K562 (cell line): ENCODE measurements at regions not wholly inside any gene's neighbourhood (a gene's known extent, or its start where the extent isn't known, plus 50 kb on each side); places are given as distances from the start of the nearest gene placed in this dataset.

ENCODE experiments used
- ATAC-seq: fragments of 200-7000 bp; cut with Tn5 transposase; 3 replicates; pipeline ENCODE4 v1.9.1; 2020; ENCODE audit warnings: moderate library complexity
- BruUV-seq: library from RNA; stranded (reverse); fragments of 400-500 nt; replicated peaks from 2 replicates; lab custom pipeline; 2021; lab: Mats Ljungman, UMichigan
- CTCF ChIA-PET: fragments of 300-600 bp; formaldehyde crosslinking; extraction: SDS; loops from one replicate; lab custom pipeline; 2021; ENCODE audit warnings: low intra/inter-chr PET ratio; lab: Yijun Ruan, JAX
- POLR2A ChIA-PET: fragments of 300-600, 350-650 bp; sonication (Branson Sonifier 250); formaldehyde crosslinking; extraction: SDS; loops from one replicate; lab custom pipeline; 2021; ENCODE audit warnings: antibody characterized with exemption, inconsistent platforms; lab: Yijun Ruan, JAX
- DNase-seq, 4 experiments: peaks; one replicate each; pipeline versions ENCODE4 v3.0.0 to v3.0.0-alpha.2; 2011 to 2018; ENCODE audit warnings: low spot score in 3 of 4, mixed read lengths in 3 of 4; ENCODE audit errors: extremely low read depth in 1 of 4
- FAIRE-seq: peaks from 2 replicates; lab custom pipeline; 2011; peaks lifted over from hg19 to GRCh38; lab: Jason Lieb, UNC
- H2AFZ ChIP-seq: 2 replicates; pipeline ENCODE4 v1.6.0; 2011; ENCODE audit warnings: low read depth, low read length, control low read depth, inconsistent platforms
- H3K27ac ChIP-seq: fragments of 200-600 bp; 3 replicates; pipeline ENCODE4 v1.8.0; 2011; ENCODE audit warnings: low read depth, mild to moderate bottlenecking, control low read depth, inconsistent platforms, low read length, moderate library complexity, mixed read lengths; ENCODE audit errors: extremely low read depth
- H3K27me3 ChIP-seq, 2 experiments: fragments of 300-600 bp in 1 of 2; 2 replicates in 1 of 2; 3 replicates in 1 of 2; pipeline versions ENCODE4 v1.6.0 to v1.8.0; 2011; ENCODE audit warnings: inconsistent platforms in 2 of 2, low read length in 2 of 2, mild to moderate bottlenecking in 1 of 2, mixed read lengths in 1 of 2, moderate library complexity in 1 of 2; ENCODE audit not compliant: control insufficient read depth in 2 of 2, insufficient read depth in 2 of 2
- H3K36me3 ChIP-seq: fragments of 300-600 bp; 3 replicates; pipeline ENCODE4 v1.8.0; 2011; ENCODE audit warnings: mild to moderate bottlenecking, low read length, inconsistent platforms; ENCODE audit not compliant: control insufficient read depth, insufficient read depth
- H3K4me1 ChIP-seq, 2 experiments: fragments of 200-600 bp in 1 of 2; replicated peaks in 1 of 2; 2 replicates in 1 of 2; 3 replicates in 1 of 2; pipeline versions ENCODE4 v1.5.1 to v1.8.0; 2011; ENCODE audit warnings: inconsistent platforms in 2 of 2, low read length in 2 of 2, mild to moderate bottlenecking in 1 of 2, mixed read lengths in 1 of 2, moderate library complexity in 1 of 2; ENCODE audit not compliant: control insufficient read depth in 2 of 2, insufficient read depth in 2 of 2
- H3K4me2 ChIP-seq: 2 replicates; pipeline ENCODE4 v1.6.1; 2011; ENCODE audit warnings: low read length, control low read depth, inconsistent platforms, mixed read lengths; ENCODE audit not compliant: insufficient read depth
- H3K4me3 ChIP-seq: fragments of 200-600 bp; sonication (generic), shearing (Covaris generic); 2 replicates; pipeline ENCODE4 v1.5.1; 2016; ENCODE audit warnings: control low read depth, inconsistent platforms
- H3K79me2 ChIP-seq: fragments of 200-600 bp; 3 replicates; pipeline ENCODE4 v1.8.0; 2011; ENCODE audit warnings: low read length, inconsistent platforms; ENCODE audit not compliant: control insufficient read depth, insufficient read depth
- H3K9ac ChIP-seq, 2 experiments: 2 replicates each; pipeline versions ENCODE4 v1.6.0 to v1.6.1; 2011; ENCODE audit warnings: low read depth in 2 of 2, low read length in 2 of 2, control low read depth in 1 of 2, inconsistent platforms in 1 of 2, mild to moderate bottlenecking in 1 of 2, mixed read lengths in 1 of 2; ENCODE audit not compliant: insufficient read depth in 1 of 2
- H3K9me1 ChIP-seq: one replicate; pipeline ENCODE4 v1.6.0; 2011; ENCODE audit warnings: inconsistent platforms, mild to moderate bottlenecking, low read length, moderate library complexity; ENCODE audit not compliant: control insufficient read depth, insufficient read depth
- H3K9me3 ChIP-seq: replicated peaks from 2 replicates; pipeline ENCODE4 v1.5.1; 2011; ENCODE audit warnings: low read depth, low read length, inconsistent platforms; ENCODE audit not compliant: control insufficient read depth, insufficient read depth
- H4K20me1 ChIP-seq: replicated peaks from 2 replicates; pipeline ENCODE4 v1.6.1; 2011; ENCODE audit warnings: low read length, inconsistent platforms, mixed read lengths; ENCODE audit not compliant: control insufficient read depth, insufficient read depth
- COPS2 ChIP-seq: fragments of 450-650 bp; conservative IDR thresholded peaks from 2 replicates; pipeline ENCODE4 v1.6.1; 2016; ENCODE audit warnings: mild to moderate bottlenecking, moderate library complexity
- E2F3 ChIP-seq: fragments of 250-450 bp; sonication (Bioruptor Pico); IDR thresholded peaks from 2 replicates; pipeline ENCODE4 v1.4.0; 2020; ENCODE audit warnings: mild to moderate bottlenecking
- EP400 ChIP-seq: fragments of 450-650 bp; IDR thresholded peaks from 2 replicates; pipeline ENCODE4 v1.6.1; 2017; ENCODE audit warnings: antibody characterized with exemption, mild to moderate bottlenecking, moderate library complexity
- GATAD2B ChIP-seq: fragments of 450-650 bp; IDR thresholded peaks from 2 replicates; pipeline ENCODE4 v1.6.1; 2017; ENCODE audit warnings: mild to moderate bottlenecking, borderline replicate concordance
- GTF2A2 ChIP-seq: IDR thresholded peaks from 2 replicates; pipeline ENCODE4 v1.6.1; 2016; ENCODE audit warnings: mild to moderate bottlenecking, missing genetic modification characterization, missing compliant biosample characterization
- NFYB ChIP-seq: IDR thresholded peaks from 2 replicates; pipeline ENCODE4 v1.6.1; 2011; ENCODE audit warnings: mild to moderate bottlenecking, moderate library complexity; ENCODE audit not compliant: insufficient read length; ENCODE audit errors: extremely low read depth
- NR4A1 ChIP-seq, 2 experiments: fragments of 250-450 bp in 1 of 2; fragments of 450-650 bp in 1 of 2; sonication (Bioruptor Pico) in 1 of 2; IDR thresholded peaks; 2 replicates each; pipeline versions ENCODE4 v1.4.0 to v1.6.1; 2016 to 2020; ENCODE audit warnings: mild to moderate bottlenecking in 2 of 2, missing compliant biosample characterization in 1 of 2, missing genetic modification characterization in 1 of 2, moderate library complexity in 1 of 2
- RBM22 ChIP-seq: fragments of 200-400 bp; formaldehyde crosslinking; IDR thresholded peaks from 2 replicates; pipeline ENCODE4 v1.6.1; 2018; ENCODE audit warnings: low read length, low read depth; ENCODE audit not compliant: poor library complexity, severe bottlenecking
- SMARCA4 ChIP-seq: fragments of 450-650 bp; IDR thresholded peaks from 2 replicates; pipeline ENCODE4 v1.6.1; 2016
- TAL1 ChIP-seq: fragments of 450-650 bp; IDR thresholded peaks from 2 replicates; pipeline ENCODE4 v1.6.1; 2016; ENCODE audit warnings: mild to moderate bottlenecking
- TFAM ChIP-seq: fragments of 250-450 bp; sonication (Bioruptor Pico); conservative IDR thresholded peaks from 2 replicates; pipeline ENCODE4 v1.5.0; 2021; ENCODE audit warnings: mild to moderate bottlenecking, moderate library complexity
- TOE1 ChIP-seq, 2 experiments: fragments of 450-650 bp in 1 of 2; sonication (generic) in 1 of 2; formaldehyde crosslinking in 1 of 2; IDR thresholded peaks; 2 replicates each; pipeline versions ENCODE4 v1.7.1 to v1.8.0; 2016 to 2022; ENCODE audit warnings: borderline replicate concordance in 2 of 2, mild to moderate bottlenecking in 2 of 2, antibody characterized with exemption in 1 of 2, inconsistent platforms in 1 of 2, low read depth in 1 of 2, missing genetic modification reagents in 1 of 2, moderate library complexity in 1 of 2
- USF2 ChIP-seq: sonication (generic); formaldehyde crosslinking; IDR thresholded peaks from 2 replicates; pipeline ENCODE4 v1.5.0; 2020; ENCODE audit warnings: missing genetic modification reagents
- ZNF184 ChIP-seq: sonication (generic); formaldehyde crosslinking; IDR thresholded peaks from 2 replicates; pipeline ENCODE4 v1.5.0; 2020; ENCODE audit warnings: missing genetic modification reagents
- ZNF347 ChIP-seq: fragments of 450-650 bp; formaldehyde crosslinking; IDR thresholded peaks from 2 replicates; pipeline ENCODE4 v1.4.0; 2020; ENCODE audit warnings: low read depth, mild to moderate bottlenecking, moderate library complexity
- WGBS: fragments of 100-300 bp; shearing (Covaris generic); methylation state at CpG from one replicate; pipeline ENCODE4 v1.1.6; 2016; ENCODE audit warnings: low coverage, mixed read lengths; ENCODE audit not compliant: insufficient coverage; ENCODE audit errors: missing lambda C conversion rate; 5-methylcytosine and 5-hydroxymethylcytosine counted together
- in situ Hi-C: fragments of 300-500 bp; cut with MboI; formaldehyde crosslinking; loops from 4 replicates; pipeline ENCODE4 v1.15.0; 2018; ENCODE audit warnings: inconsistent platforms, mixed read lengths
- intact Hi-C: fragments of 100-400 bp; cut with micrococcal nuclease; formaldehyde crosslinking; loops from 2 replicates; pipeline ENCODE4 v1.14.2; 2022

DNA sequence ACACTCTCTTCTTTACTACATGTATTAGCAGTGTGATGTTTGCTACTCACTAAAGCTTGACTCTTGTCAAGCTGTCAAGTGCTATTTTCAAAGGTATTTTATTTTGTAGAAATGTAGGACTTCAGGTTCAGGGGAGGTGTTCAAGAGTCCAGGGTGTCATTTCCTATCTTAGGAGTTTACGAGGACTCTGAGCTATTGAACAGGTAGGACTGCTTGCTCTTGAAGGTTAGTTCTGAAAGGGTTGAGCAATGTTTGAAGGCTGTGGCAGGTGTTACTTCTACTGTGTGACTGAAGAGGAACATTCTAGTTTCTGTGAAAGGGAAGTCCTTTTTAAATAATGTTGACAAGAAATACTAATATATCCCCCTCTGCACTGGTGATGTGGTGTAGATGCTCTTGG is 1151.2 kb downstream of the PDHA2 start:
- H3K36me3 ChIP-seq, result no peaks in the 10 kb centered on the region
- ATAC-seq (no peak), DNase-seq (no peak), FAIRE-seq (no peak)
- no peaks in the 10 kb centered on the region for H3K4me1 ChIP-seq
- H3K79me2 ChIP-seq, result no peaks in the 10 kb centered on the region
- H4K20me1 ChIP-seq, result no peaks in the 10 kb centered on the region
- intact Hi-C loops (no loop called here), in situ Hi-C loops (no loop called here)
- WGBS, result 8% methylated on average over 1 of the region's 1 CpG
- TF ChIP-seq COPS2 (no peak), EP400 (no peak), E2F3 (no peak), GATAD2B (no peak), ZNF347 (CRISPR knock-in tag) (no peak), USF2 (CRISPR knock-in tag) (no peak)
- ChIA-PET POLR2A (no interaction called here), CTCF (no interaction called here)
- H3K4me2 ChIP-seq, result no peak overlapping the region
- H3K9me3 ChIP-seq, result no peaks in the 10 kb centered on the region
- no peak overlapping the region for H3K27ac ChIP-seq
- H3K9me1 ChIP-seq, result no peaks in the 10 kb centered on the region
- BruUV-seq, result no TSS peak
- H2AFZ ChIP-seq, result no peak overlapping the region
- H3K27me3 ChIP-seq, result no peaks in the 10 kb centered on the region
- H3K4me3 ChIP-seq, result no peak overlapping the region
- H3K9ac ChIP-seq, result no peak overlapping the region

- H3K4me2 ChIP-seq, result no peak overlapping the region
- DNase-seq (no peak), FAIRE-seq (no peak), ATAC-seq (no peak)
- CTCF ChIA-PET, result no interaction called here
- H3K36me3 ChIP-seq, result no peaks in the 10 kb centered on the region
- no peaks in the 10 kb centered on the region for H3K79me2 ChIP-seq
- H4K20me1 ChIP-seq, result no peaks in the 10 kb centered on the region
- 0% methylated on average over 4 of the region's 4 CpGs for WGBS
- H3K4me3 ChIP-seq, result no peak overlapping the region
- H3K27ac ChIP-seq, result no peak overlapping the region
- in situ Hi-C loops, result no loop called here
- H3K9me1 ChIP-seq, result no peaks in the 10 kb centered on the region
- H2AFZ ChIP-seq, result no peak overlapping the region
- no peaks in the 10 kb centered on the region for H3K27me3 ChIP-seq
- POLR2A ChIA-PET, result no interaction called here
- intact Hi-C loops, result no loop called here
- no peaks in the 10 kb centered on the region for H3K4me1 ChIP-seq
- no peak overlapping the region for H3K9ac ChIP-seq
- H3K9me3 ChIP-seq, result no peaks in the 10 kb centered on the region
- no TSS peak for BruUV-seq
- no peak for TF ChIP-seq SMARCA4
- TF ChIP-seq GTF2A2 (tag), result no peak
- no peak for TF ChIP-seq ZNF184 (CRISPR knock-in tag)
- no peak for TF ChIP-seq RBM22
- TF ChIP-seq TOE1 (IDR thresholded peaks at IDR 0.05; ENCODE audit: borderline replicate concordance), result no peak
- TF ChIP-seq TOE1 (CRISPR knock-in tag; IDR thresholded peaks at IDR 0.05; ENCODE audit: borderline replicate concordance, low read depth), result no peak
- no peak for TF ChIP-seq TAL1
- no peak for TF ChIP-seq TFAM (CRISPR knock-in tag)
- TF ChIP-seq NFYB, result no peak
- TF ChIP-seq NR4A1 (CRISPR knock-in tag; IDR thresholded peaks at IDR 0.05), result no peak
- TF ChIP-seq NR4A1 (tag; IDR thresholded peaks at IDR 0.05), result no peak
Measured at GRCh38 chr4:96992443-96992842, 1150.8 kb downstream of the STPG2 start.
